ENCODE measurements at regions not wholly inside any gene's neighbourhood (a gene's known extent, or its start where the extent isn't known, plus 50 kb on each side); places are given as distances from the start of the nearest gene placed in this dataset.

DNA sequence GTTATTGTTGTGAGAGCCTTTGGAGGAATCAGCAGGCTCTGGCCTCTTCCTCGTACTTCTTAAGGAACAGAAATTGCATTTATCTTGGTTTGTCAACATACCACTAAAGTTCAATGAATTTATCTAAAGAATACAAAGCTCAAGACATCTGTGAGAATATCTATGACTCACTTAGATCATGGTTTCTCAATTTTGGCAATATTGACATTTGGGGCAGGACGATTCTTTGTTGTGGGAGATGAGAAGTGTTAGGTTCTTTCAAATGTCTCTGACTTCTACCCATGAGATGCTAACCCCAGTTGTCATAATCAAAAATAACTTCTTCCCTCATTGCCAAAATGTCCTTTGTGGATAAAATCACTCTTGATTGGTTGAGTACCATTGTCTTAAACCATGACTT is 1190.3 kb downstream of the GALC start:
- Histone ChIP-seq H3K36me3 (ENCODE audit: control insufficient read depth in 2 of 2, insufficient read depth in 2 of 2, low read length in 1 of 2) (no peaks in the 10 kb centered on the region), H3K4me3 (no peak overlapping the region), H3K4me2 (ENCODE audit: control insufficient read depth, insufficient read depth) (no peak overlapping the region), H3K4me1 (ENCODE audit: control insufficient read depth, insufficient read depth, low read length) (no peaks in the 10 kb centered on the region), H3K9me3 (replicated peaks; ENCODE audit: control insufficient read depth, insufficient read depth, low read length) (no peaks in the 10 kb centered on the region), H3K27me3 (replicated peaks in 1 of 2; ENCODE audit: control insufficient read depth in 2 of 2, insufficient read depth in 2 of 2, low read length in 1 of 2) (no peaks in the 10 kb centered on the region), H3K27ac (ENCODE audit: control insufficient read depth, insufficient read depth) (no peak overlapping the region), H4K20me1 (ENCODE audit: control insufficient read depth, insufficient read depth) (no peaks in the 10 kb centered on the region), H3K9ac (ENCODE audit: control insufficient read depth, insufficient read depth, low read length) (no peak overlapping the region), H3K79me2 (ENCODE audit: control insufficient read depth, insufficient read depth, low read length) (no peaks in the 10 kb centered on the region), H2AFZ (ENCODE audit: control insufficient read depth, low read depth, low read length) (no peak overlapping the region)
- no TSS peak for BruUV-seq (replicated peaks)
- in situ Hi-C loops (cut with MboI) (no loop called here), intact Hi-C loops (cut with micrococcal nuclease; ENCODE audit: unreplicated experiment) (no loop called here)
- no peak for DNase-seq (ENCODE audit: low read depth, low spot score)
- CTCF ChIA-PET = no interaction called here
- SMC1A ChIA-PET (ENCODE audit: uncharacterized antibody, unreplicated experiment) = no interaction called here
- POLR2A ChIA-PET = no interaction called here
- 0% methylated on average over 2 of the region's 2 CpGs for WGBS (ENCODE audit: insufficient coverage, insufficient replicate concordance, low lambda C conversion rate, missing lambda C conversion rate)
- RAD21 ChIA-PET (ENCODE audit: unreplicated experiment) = no interaction called here
- no peak for ATAC-seq
- FAIRE-seq = no peak
- TF ChIP-seq ATF2 (IDR thresholded peaks at IDR 0.05; ENCODE audit: low read length) = no peak
- TF ChIP-seq CTCF (IDR thresholded peaks at IDR 0.05 in 2 of 3, conservative IDR thresholded peaks at IDR 0.05 in 1 of 3; ENCODE audit: control insufficient read depth in 2 of 3, extremely low read depth in 1 of 3, insufficient read depth in 1 of 3, low read depth in 3 of 3, low read length in 3 of 3) = no peak
- no peak for TF ChIP-seq ZNF217 (IDR thresholded peaks at IDR 0.05)
- TF ChIP-seq HDGF (IDR thresholded peaks at IDR 0.05) = no peak
- no peak for TF ChIP-seq SPI1 (IDR thresholded peaks at IDR 0.05; ENCODE audit: borderline replicate concordance, insufficient read depth, low read depth, low read length)
- no peak for TF ChIP-seq SREBF1 (IDR thresholded peaks at IDR 0.05; ENCODE audit: low read length)
- no peak for TF ChIP-seq TCF12 (IDR thresholded peaks at IDR 0.05; ENCODE audit: low read depth, low read length)
- no peak for TF ChIP-seq ATF7 (IDR thresholded peaks at IDR 0.05; ENCODE audit: low read depth)
- TF ChIP-seq ZNF687 (IDR thresholded peaks at IDR 0.05) = no peak
- TF ChIP-seq KLF5 (IDR thresholded peaks at IDR 0.05; ENCODE audit: partially characterized antibody) = no peak
- TF ChIP-seq LARP7 (IDR thresholded peaks at IDR 0.05) = no peak
- no peak for TF ChIP-seq GATAD2B (conservative IDR thresholded peaks at IDR 0.05; ENCODE audit: low read depth)
- TF ChIP-seq ZBTB40 (IDR thresholded peaks at IDR 0.05; ENCODE audit: borderline replicate concordance) = no peak
- TF ChIP-seq IKZF2 (IDR thresholded peaks at IDR 0.05) = no peak
